ENCODE measurements at regions not wholly inside any gene's neighbourhood (a gene's known extent, or its start where the extent isn't known, plus 50 kb on each side); places are given as distances from the start of the nearest gene placed in this dataset.

- no peak overlapping the region for H2AFZ ChIP-seq (ENCODE audit: low read length, unreplicated experiment)
- H3K4me3 ChIP-seq (ENCODE audit: low read depth, low read length): no peak overlapping the region
- peaks cover 4% of the 10 kb centered on the region for H3K27me3 ChIP-seq (ENCODE audit: insufficient read depth, low read length)
- no peaks in the 10 kb centered on the region for H3K79me2 ChIP-seq (ENCODE audit: control insufficient read depth, insufficient read depth, low read length, unreplicated experiment)
- H3K36me3 ChIP-seq (ENCODE audit: insufficient read depth, low read length): no peaks in the 10 kb centered on the region
- no peaks in the 10 kb centered on the region for H3K4me1 ChIP-seq (ENCODE audit: control insufficient read depth, insufficient read depth, low read length, unreplicated experiment)
- H3K27ac ChIP-seq (ENCODE audit: low read depth, low read length): no peak overlapping the region
Measured at GRCh38 chr6:150797949-150798348, 67.6 kb upstream of the MTHFD1L start.

GRCh38 chr6:150799276-150799805 is 66.2 kb upstream of the MTHFD1L start:
- H3K27me3 ChIP-seq (ENCODE audit: insufficient read depth, low read length): peaks cover 4% of the 10 kb centered on the region
- H3K36me3 ChIP-seq (ENCODE audit: insufficient read depth, low read length): no peaks in the 10 kb centered on the region
- H3K4me1 ChIP-seq (ENCODE audit: control insufficient read depth, insufficient read depth, low read length, unreplicated experiment): no peaks in the 10 kb centered on the region
- no peaks in the 10 kb centered on the region for H3K79me2 ChIP-seq (ENCODE audit: control insufficient read depth, insufficient read depth, low read length, unreplicated experiment)
- H3K4me3 ChIP-seq (ENCODE audit: low read depth, low read length): no peak overlapping the region
- H2AFZ ChIP-seq (ENCODE audit: low read length, unreplicated experiment): no peak overlapping the region
- H3K27ac ChIP-seq (ENCODE audit: low read depth, low read length): no peak overlapping the region

GRCh38 chr6:150800674-150801314 is 64.7 kb upstream of the MTHFD1L start:
- Histone ChIP-seq H3K27ac (ENCODE audit: low read depth, low read length) (no peak overlapping the region), H3K27me3 (ENCODE audit: insufficient read depth, low read length) (peaks cover 4% of the 10 kb centered on the region), H3K36me3 (ENCODE audit: insufficient read depth, low read length) (no peaks in the 10 kb centered on the region), H3K4me1 (ENCODE audit: control insufficient read depth, insufficient read depth, low read length, unreplicated experiment) (no peaks in the 10 kb centered on the region), H3K79me2 (ENCODE audit: control insufficient read depth, insufficient read depth, low read length, unreplicated experiment) (no peaks in the 10 kb centered on the region), H2AFZ (ENCODE audit: low read length, unreplicated experiment) (no peak overlapping the region), H3K4me3 (ENCODE audit: low read depth, low read length) (no peak overlapping the region)

- Histone ChIP-seq H3K4me1 (ENCODE audit: control insufficient read depth, insufficient read depth, low read length, unreplicated experiment) (no peaks in the 10 kb centered on the region), H3K4me3 (ENCODE audit: low read depth, low read length) (no peak overlapping the region), H3K27ac (ENCODE audit: low read depth, low read length) (no peak overlapping the region), H3K79me2 (ENCODE audit: control insufficient read depth, insufficient read depth, low read length, unreplicated experiment) (no peaks in the 10 kb centered on the region), H3K36me3 (ENCODE audit: insufficient read depth, low read length) (no peaks in the 10 kb centered on the region), H2AFZ (ENCODE audit: low read length, unreplicated experiment) (no peak overlapping the region), H3K27me3 (ENCODE audit: insufficient read depth, low read length) (no peaks in the 10 kb centered on the region)
Measured at GRCh38 chr6:150806790-150807189, 58.7 kb upstream of the MTHFD1L start.

GRCh38 chr6:150813319-150813992 is 52.0 kb upstream of the MTHFD1L start:
- H3K4me3 ChIP-seq (ENCODE audit: low read depth, low read length): no peak overlapping the region
- no peaks in the 10 kb centered on the region for H3K36me3 ChIP-seq (ENCODE audit: insufficient read depth, low read length)
- H2AFZ ChIP-seq (ENCODE audit: low read length, unreplicated experiment): peak overlapping the region; percentile 7
- no peaks in the 10 kb centered on the region for H3K79me2 ChIP-seq (ENCODE audit: control insufficient read depth, insufficient read depth, low read length, unreplicated experiment)
- H3K4me1 ChIP-seq (ENCODE audit: control insufficient read depth, insufficient read depth, low read length, unreplicated experiment): peaks cover 14% of the 10 kb centered on the region
- peak overlapping the region; percentile 38 for H3K27ac ChIP-seq (ENCODE audit: low read depth, low read length)
- no peaks in the 10 kb centered on the region for H3K27me3 ChIP-seq (ENCODE audit: insufficient read depth, low read length)

GRCh38 chr6:150813993-150814359 is 51.5 kb upstream of the MTHFD1L start:
- Histone ChIP-seq H3K4me3 (ENCODE audit: low read depth, low read length) (no peak overlapping the region), H3K27ac (ENCODE audit: low read depth, low read length) (peak overlapping the region; percentile 38), H3K4me1 (ENCODE audit: control insufficient read depth, insufficient read depth, low read length, unreplicated experiment) (peaks cover 14% of the 10 kb centered on the region), H2AFZ (ENCODE audit: low read length, unreplicated experiment) (no peak overlapping the region), H3K79me2 (ENCODE audit: control insufficient read depth, insufficient read depth, low read length, unreplicated experiment) (no peaks in the 10 kb centered on the region), H3K27me3 (ENCODE audit: insufficient read depth, low read length) (no peaks in the 10 kb centered on the region), H3K36me3 (ENCODE audit: insufficient read depth, low read length) (no peaks in the 10 kb centered on the region)

Measured in ACC112 (cell line).